H1 (cell line): ENCODE measurements at regions not wholly inside any gene's neighbourhood (a gene's known extent, or its start where the extent isn't known, plus 50 kb on each side); places are given as distances from the start of the nearest gene placed in this dataset.

Source experiments
- CTCF ChIA-PET: fragments of 300-600 bp; sonication (Branson Sonifier 250); formaldehyde crosslinking; loops from one replicate; lab custom pipeline; 2021; ENCODE audit not compliant: partially characterized antibody; lab: Charles Lee
- POLR2A ChIA-PET: fragments of 300-600 bp; sonication (Branson Sonifier 250); formaldehyde crosslinking; loops from one replicate; lab custom pipeline; 2021; ENCODE audit warnings: inconsistent platforms; ENCODE audit not compliant: partially characterized antibody; lab: Charles Lee
- DNase-seq, 2 experiments: peaks; one replicate each; pipeline versions ENCODE4 v3.0.0 to v3.0.0-alpha.2; 2010 to 2022; ENCODE audit warnings: low spot score in 2 of 2, low read depth in 1 of 2, mixed read lengths in 1 of 2
- FAIRE-seq: peaks from 2 replicates; lab custom pipeline; 2011; peaks lifted over from hg19 to GRCh38; lab: Jason Lieb, UNC
- H2AFZ ChIP-seq: 2 replicates; pipeline ENCODE4 v1.8.1; 2012; ENCODE audit warnings: low read length, inconsistent platforms
- H2AK5ac ChIP-seq: 2 replicates; pipeline ENCODE4 v1.6.1; 2013; ENCODE audit warnings: low read depth, low read length
- H2BK120ac ChIP-seq: replicated peaks from 2 replicates; pipeline ENCODE3; 2013; ENCODE audit warnings: low read depth, low read length, inconsistent platforms
- H2BK12ac ChIP-seq: 2 replicates; pipeline ENCODE4 v1.6.1; 2013; ENCODE audit warnings: low read depth, low read length
- H2BK15ac ChIP-seq: 2 replicates; pipeline ENCODE4 v1.6.1; 2013; ENCODE audit warnings: low read length
- H2BK20ac ChIP-seq: 2 replicates; pipeline ENCODE4 v1.6.1; 2013; ENCODE audit warnings: low read length
- H2BK5ac ChIP-seq: 2 replicates; pipeline ENCODE4 v1.6.1; 2013; ENCODE audit warnings: low read depth, low read length
- H3K14ac ChIP-seq: 2 replicates; pipeline ENCODE4 v1.6.1; 2013; ENCODE audit warnings: inconsistent platforms; ENCODE audit not compliant: insufficient read length
- H3K18ac ChIP-seq: 2 replicates; pipeline ENCODE4 v1.6.1; 2013; ENCODE audit warnings: low read length; ENCODE audit errors: extremely low read depth
- H3K23ac ChIP-seq: 2 replicates; pipeline ENCODE4 v1.6.1; 2013; ENCODE audit warnings: inconsistent platforms; ENCODE audit not compliant: insufficient read length
- H3K23me2 ChIP-seq: 2 replicates; pipeline ENCODE4 v1.6.1; 2013; ENCODE audit warnings: low read depth, low read length
- H3K27ac ChIP-seq: 2 replicates; pipeline ENCODE4 v1.6.1; 2011; ENCODE audit warnings: low read depth, low read length, inconsistent platforms
- H3K27me3 ChIP-seq, 4 experiments: replicated peaks in 1 of 4; 1 replicate in 1 of 4; 2 replicates in 3 of 4; pipeline versions ENCODE4 v1.6.1 to v1.8.1; 2011 to 2013; ENCODE audit warnings: low read length in 3 of 4, mild to moderate bottlenecking in 3 of 4, inconsistent platforms in 2 of 4, mixed read lengths in 2 of 4, moderate library complexity in 1 of 4; ENCODE audit not compliant: control insufficient read depth in 3 of 4, insufficient read depth in 3 of 4; ENCODE audit errors: extremely low read depth in 1 of 4
- H3K36me3 ChIP-seq, 4 experiments: 2 replicates each; pipeline versions ENCODE4 v1.6.1 to v1.8.1; 2011 to 2013; ENCODE audit warnings: mild to moderate bottlenecking in 4 of 4, low read length in 3 of 4, moderate library complexity in 2 of 4, control low read depth in 1 of 4, inconsistent platforms in 1 of 4; ENCODE audit not compliant: insufficient read depth in 4 of 4, control insufficient read depth in 2 of 4
- H3K4ac ChIP-seq: replicated peaks from 2 replicates; pipeline ENCODE3; 2013; ENCODE audit warnings: low read length, low read depth, mixed read lengths, inconsistent platforms; ENCODE audit not compliant: insufficient read length
- H3K4me1 ChIP-seq, 4 experiments: replicated peaks in 1 of 4; 1 replicate in 1 of 4; 2 replicates in 3 of 4; pipeline versions ENCODE4 v1.6.1 to v1.8.1; 2011 to 2013; ENCODE audit warnings: low read length in 3 of 4, inconsistent platforms in 2 of 4, mixed read lengths in 1 of 4; ENCODE audit not compliant: insufficient read depth in 4 of 4, control insufficient read depth in 3 of 4
- H3K4me2 ChIP-seq, 2 experiments: 2 replicates each; pipeline versions ENCODE4 v1.6.1 to v1.8.1; 2011 to 2013; ENCODE audit warnings: low read depth in 2 of 2, low read length in 2 of 2, control low read depth in 1 of 2, inconsistent platforms in 1 of 2, mild to moderate bottlenecking in 1 of 2; ENCODE audit not compliant: insufficient read depth in 1 of 2
- H3K4me3 ChIP-seq, 4 experiments: fragments of 200-600, 300-600 bp in 1 of 4; sonication (generic), shearing (Covaris generic), sonication (Bioruptor Twin) in 1 of 4; 2 replicates each; pipeline versions ENCODE4 v1.5.1 to v1.8.1; 2011 to 2016; ENCODE audit warnings: low read length in 4 of 4, low read depth in 3 of 4, control low read depth in 2 of 4, inconsistent platforms in 2 of 4, mild to moderate bottlenecking in 2 of 4, mixed read lengths in 1 of 4, moderate library complexity in 1 of 4; ENCODE audit not compliant: insufficient read depth in 2 of 4; ENCODE audit errors: extremely low read depth in 1 of 4
- H3K56ac ChIP-seq: replicated peaks from 2 replicates; pipeline ENCODE3; 2013; ENCODE audit warnings: low read depth, mild to moderate bottlenecking, mixed read lengths, low read length, inconsistent platforms; ENCODE audit not compliant: insufficient read length
- H3K79me1 ChIP-seq: 2 replicates; pipeline ENCODE4 v1.6.1; 2013; ENCODE audit warnings: low read depth, low read length, control low read depth
- H3K79me2 ChIP-seq, 2 experiments: 2 replicates each; pipeline versions ENCODE4 v1.6.1 to v1.8.1; 2012 to 2013; ENCODE audit warnings: low read length in 2 of 2, mild to moderate bottlenecking in 2 of 2, inconsistent platforms in 1 of 2; ENCODE audit not compliant: insufficient read depth in 2 of 2, control insufficient read depth in 1 of 2
- H3K9ac ChIP-seq, 4 experiments: replicated peaks in 1 of 4; 1 replicate in 1 of 4; 2 replicates in 3 of 4; pipeline versions ENCODE4 v1.6.1 to v1.8.1; 2011 to 2013; ENCODE audit warnings: low read depth in 3 of 4, low read length in 3 of 4, control low read depth in 2 of 4, mild to moderate bottlenecking in 2 of 4, moderate library complexity in 2 of 4, inconsistent platforms in 1 of 4; ENCODE audit errors: extremely low read depth in 1 of 4
- H3K9me3 ChIP-seq, 2 experiments: 2 replicates each; pipeline versions ENCODE4 v1.6.1 to v1.8.1; 2012 to 2013; ENCODE audit warnings: mild to moderate bottlenecking in 2 of 2, moderate library complexity in 2 of 2, control low read depth in 1 of 2, inconsistent platforms in 1 of 2, low read depth in 1 of 2, low read length in 1 of 2, mixed read lengths in 1 of 2; ENCODE audit not compliant: insufficient read depth in 2 of 2
- H4K20me1 ChIP-seq, 2 experiments: replicated peaks in 1 of 2; 2 replicates each; pipeline versions ENCODE3 to v1.8.1; 2011 to 2013; ENCODE audit warnings: inconsistent platforms in 2 of 2, low read length in 2 of 2, mild to moderate bottlenecking in 1 of 2; ENCODE audit not compliant: insufficient read depth in 2 of 2, control insufficient read depth in 1 of 2
- H4K5ac ChIP-seq: 2 replicates; pipeline ENCODE4 v1.6.1; 2013; ENCODE audit warnings: low read length, low read depth, mixed read lengths, inconsistent platforms; ENCODE audit not compliant: insufficient read length
- H4K8ac ChIP-seq: 2 replicates; pipeline ENCODE4 v1.8.0; 2013; ENCODE audit warnings: mild to moderate bottlenecking, moderate library complexity, low read length, inconsistent platforms; ENCODE audit not compliant: insufficient read depth; ENCODE audit errors: extremely low read depth
- H4K91ac ChIP-seq: replicated peaks from 2 replicates; pipeline ENCODE3; 2013; ENCODE audit warnings: low read length, mixed read lengths, inconsistent platforms; ENCODE audit not compliant: insufficient read length
- EZH2 ChIP-seq: fragments of 200-600 bp; sonication (generic); IDR thresholded peaks from 2 replicates; pipeline ENCODE4 v1.7.1; 2012; ENCODE audit warnings: low read depth, mild to moderate bottlenecking, moderate library complexity, low read length, inconsistent platforms; ENCODE audit not compliant: severe bottlenecking
- FOSL1 ChIP-seq: IDR thresholded peaks from 2 replicates; pipeline ENCODE4 v1.6.1; 2011; ENCODE audit warnings: mild to moderate bottlenecking, low read depth, low read length, moderate library complexity; ENCODE audit not compliant: insufficient read depth
- GABPA ChIP-seq: IDR thresholded peaks from 2 replicates; pipeline ENCODE4 v1.6.1; 2011; ENCODE audit warnings: mild to moderate bottlenecking, low read length, moderate library complexity, borderline replicate concordance; ENCODE audit not compliant: insufficient read depth
- GTF2F1 ChIP-seq: IDR thresholded peaks from 2 replicates; pipeline ENCODE4 v1.6.1; 2012; ENCODE audit warnings: low read depth, low read length, improper control_type of control experiment, borderline replicate concordance
- JUND ChIP-seq: IDR thresholded peaks from 2 replicates; pipeline ENCODE4 v1.6.1; 2011; ENCODE audit warnings: mild to moderate bottlenecking, improper control_type of control experiment, low read length
- PHF8 ChIP-seq: fragments of 200-600 bp; sonication (generic); conservative IDR thresholded peaks from 2 replicates; pipeline ENCODE4 v1.7.1; 2012; ENCODE audit warnings: low read depth, mild to moderate bottlenecking, inconsistent platforms, low read length, moderate library complexity
- RNF2 ChIP-seq: fragments of 200-900, 300-1000 bp; sonication (generic); IDR thresholded peaks from 2 replicates; pipeline ENCODE4 v1.7.1; 2016; ENCODE audit warnings: borderline replicate concordance, low read depth, mild to moderate bottlenecking, antibody characterized with exemption, low read length; ENCODE audit not compliant: poor library complexity, severe bottlenecking; ENCODE audit errors: missing control alignments
- SIX5 ChIP-seq: IDR thresholded peaks from 2 replicates; pipeline ENCODE4 v1.6.1; 2011; ENCODE audit warnings: mild to moderate bottlenecking, low read depth, low read length
- TAF1 ChIP-seq: IDR thresholded peaks from 2 replicates; pipeline ENCODE4 v1.6.1; 2011; ENCODE audit warnings: mild to moderate bottlenecking, low read depth, low read length
- TAF7 ChIP-seq: optimal IDR thresholded peaks from 2 replicates; pipeline ENCODE3; 2011; ENCODE audit warnings: low read depth, mild to moderate bottlenecking, inconsistent platforms, low read length, moderate library complexity, borderline replicate concordance
- WGBS, 2 experiments: shearing (Covaris generic) in 1 of 2; methylation state at CpG; one replicate each; pipeline versions ENCODE4 v1.1.6 to v1.1.7; 2013 to 2015; ENCODE audit warnings: low lambda C conversion rate in 2 of 2, mixed read lengths in 2 of 2, inconsistent platforms in 1 of 2, low coverage in 1 of 2, missing lambda C conversion rate in 1 of 2; ENCODE audit not compliant: insufficient replicate concordance in 2 of 2, insufficient coverage in 1 of 2, insufficient read length in 1 of 2; ENCODE audit errors: extremely low coverage in 1 of 2, missing lambda C conversion rate in 1 of 2; 5-methylcytosine and 5-hydroxymethylcytosine counted together
- TF ChIP-seq, protein P1 (sequence below), 3 experiments: IDR thresholded peaks; 1 replicate in 2 of 3; 2 replicates in 1 of 3; pipeline versions ENCODE4 v1.5.1 to v1.6.1; 2011; ENCODE audit warnings: low read length in 3 of 3, mild to moderate bottlenecking in 3 of 3, inconsistent platforms in 2 of 3, low read depth in 1 of 3, moderate library complexity in 1 of 3; ENCODE audit not compliant: insufficient read depth in 1 of 3; ENCODE audit errors: control extremely low read depth in 1 of 3

DNA sequence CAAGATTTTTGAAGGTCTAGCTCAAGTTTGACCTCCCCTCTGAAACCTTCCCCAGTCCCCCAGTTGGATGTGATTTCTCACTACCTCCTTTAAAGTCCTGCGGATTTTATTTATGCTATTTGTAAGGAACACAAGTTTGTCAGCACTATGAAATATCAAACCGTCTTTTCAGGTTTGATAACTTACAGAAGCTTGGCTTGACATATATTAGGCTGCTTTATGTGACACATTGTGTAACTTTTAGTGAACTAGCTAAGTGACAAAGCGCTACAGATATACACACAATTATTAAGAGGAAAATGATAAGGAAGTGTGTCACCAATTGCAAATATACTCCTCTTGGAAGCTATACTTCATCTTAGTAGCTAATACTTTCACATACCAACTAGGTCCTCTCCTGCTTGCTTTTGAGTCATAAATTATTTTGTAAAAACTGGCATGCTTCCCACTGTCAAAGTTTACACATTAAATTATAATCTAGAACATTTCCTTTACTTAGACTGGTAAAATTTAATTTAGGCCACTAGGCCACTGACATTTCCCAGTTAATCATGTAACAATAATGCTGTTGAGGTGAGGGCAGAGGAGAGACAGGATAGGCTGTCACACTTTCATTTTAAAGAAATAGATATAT lies 149.5 kb downstream of the TMTC3 start:
- Histone ChIP-seq H2BK12ac (no peak overlapping the region), H4K8ac (no peak overlapping the region), H3K9ac (no peak overlapping the region), H3K18ac (no peak overlapping the region), H3K4me2 (no peak overlapping the region), H3K27ac (no peak overlapping the region), H3K56ac (no peak overlapping the region), H3K23me2 (no peaks in the 10 kb centered on the region), H2AFZ (no peak overlapping the region), H4K20me1 (no peaks in the 10 kb centered on the region), H3K36me3 (no peaks in the 10 kb centered on the region), H3K79me2 (no peaks in the 10 kb centered on the region), H3K14ac (no peak overlapping the region), H3K4ac (no peak overlapping the region), H3K27me3 (no peaks in the 10 kb centered on the region), H4K5ac (no peak overlapping the region), H2AK5ac (no peak overlapping the region), H4K91ac (no peak overlapping the region), H2BK120ac (no peak overlapping the region), H2BK20ac (no peak overlapping the region), H3K9me3 (no peaks in the 10 kb centered on the region), H3K4me1 (no peaks in the 10 kb centered on the region), H3K79me1 (no peaks in the 10 kb centered on the region), H2BK5ac (no peak overlapping the region), H3K4me3 (no peak overlapping the region), H2BK15ac (no peak overlapping the region), H3K23ac (no peak overlapping the region)
- no peak for FAIRE-seq
- CTCF ChIA-PET, result no interaction called here
- DNase-seq, result no peak
- POLR2A ChIA-PET, result no interaction called here
- WGBS, 2 experiments, result 92% methylated on average over 3 of the region's 3 CpGs; no CpG with 5 or more reads in 1 of the 2 experiments
- TF ChIP-seq TAF7, result no peak
- no peak for TF ChIP-seq JUND
- no peak for TF ChIP-seq GABPA
- TF ChIP-seq EZH2, result no peak
- no peak for TF ChIP-seq PHF8
- no peak for TF ChIP-seq FOSL1
- no peak for TF ChIP-seq RNF2
- no peak for TF ChIP-seq SIX5
- TF ChIP-seq TAF1, result no peak
- TF ChIP-seq, protein P1, sequence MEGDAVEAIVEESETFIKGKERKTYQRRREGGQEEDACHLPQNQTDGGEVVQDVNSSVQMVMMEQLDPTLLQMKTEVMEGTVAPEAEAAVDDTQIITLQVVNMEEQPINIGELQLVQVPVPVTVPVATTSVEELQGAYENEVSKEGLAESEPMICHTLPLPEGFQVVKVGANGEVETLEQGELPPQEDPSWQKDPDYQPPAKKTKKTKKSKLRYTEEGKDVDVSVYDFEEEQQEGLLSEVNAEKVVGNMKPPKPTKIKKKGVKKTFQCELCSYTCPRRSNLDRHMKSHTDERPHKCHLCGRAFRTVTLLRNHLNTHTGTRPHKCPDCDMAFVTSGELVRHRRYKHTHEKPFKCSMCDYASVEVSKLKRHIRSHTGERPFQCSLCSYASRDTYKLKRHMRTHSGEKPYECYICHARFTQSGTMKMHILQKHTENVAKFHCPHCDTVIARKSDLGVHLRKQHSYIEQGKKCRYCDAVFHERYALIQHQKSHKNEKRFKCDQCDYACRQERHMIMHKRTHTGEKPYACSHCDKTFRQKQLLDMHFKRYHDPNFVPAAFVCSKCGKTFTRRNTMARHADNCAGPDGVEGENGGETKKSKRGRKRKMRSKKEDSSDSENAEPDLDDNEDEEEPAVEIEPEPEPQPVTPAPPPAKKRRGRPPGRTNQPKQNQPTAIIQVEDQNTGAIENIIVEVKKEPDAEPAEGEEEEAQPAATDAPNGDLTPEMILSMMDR (IDR thresholded peaks at IDR 0.05; ENCODE audit: control extremely low read depth in 1 of 3, insufficient read depth in 1 of 3, low read depth in 1 of 3, low read length in 3 of 3), result no peak
- no peak for TF ChIP-seq GTF2F1
